Activated CD4-positive, alpha-beta T cell treated with anti-CD3 and anti-CD28 coated beads for 24 hours (primary cell): ENCODE measurements at regions not wholly inside any gene's neighbourhood (a gene's known extent, or its start where the extent isn't known, plus 50 kb on each side); places are given as distances from the start of the nearest gene placed in this dataset.
"Not testable (repeated sequence)": the region's sequence is repeated elsewhere in the genome, so short reads cannot be mapped to it uniquely, and the experiment has no call there.

Source experiments
- DNase-seq, 2 donors: peaks; one replicate each; pipeline ENCODE4 v3.0.0-alpha.2; 2020; ENCODE audit warnings: low read depth in 2 of 2

GRCh38 chrX:47302396-47302795 lies 68.0 kb upstream of the ZNF157 start:
- no peak for DNase-seq

- not testable (repeated sequence) for DNase-seq
Observed at GRCh38 chrX:47306471-47307023, 63.8 kb upstream of the ZNF157 start.

- peak; percentile 11 to 17 for DNase-seq
Observed at GRCh38 chrX:47311932-47312774, 58.2 kb upstream of the ZNF157 start.

GRCh38 chrX:47313056-47313455 lies 57.3 kb upstream of the ZNF157 start:
- no peak for DNase-seq

GRCh38 chrX:47316276-47317025 lies 53.9 kb upstream of the ZNF157 start:
- no peak for DNase-seq
